GM23338 (cell line): ENCODE measurements at regions not wholly inside any gene's neighbourhood (a gene's known extent, or its start where the extent isn't known, plus 50 kb on each side); places are given as distances from the start of the nearest gene placed in this dataset.

Experiments used
- ATAC-seq: fragments of 200-7000 bp; cut with Tn5 transposase; 3 replicates; pipeline ENCODE4 v1.9.1; 2020
- DNase-seq: peaks from one replicate; pipeline ENCODE4 v3.0.0-alpha.2; 2015; ENCODE audit warnings: low spot score
- H2AFZ ChIP-seq: fragments of 200-600 bp; sonication (generic); 2 replicates; pipeline ENCODE4 v1.8.0; 2016; ENCODE audit warnings: antibody characterized with exemption, mild to moderate bottlenecking, moderate library complexity
- H3F3A ChIP-seq: fragments of 200-600 bp; sonication (generic); replicated peaks from 2 replicates; pipeline ENCODE4 v1.8.0; 2017; ENCODE audit warnings: antibody characterized with exemption, mixed run types, low read depth
- H3K27ac ChIP-seq: fragments of 200-600 bp; sonication (generic); 2 replicates; pipeline ENCODE4 v1.6.1; 2016; ENCODE audit warnings: low read depth
- H3K27me3 ChIP-seq: fragments of 200-600 bp; sonication (generic); 2 replicates; pipeline ENCODE4 v1.8.0; 2016; ENCODE audit warnings: mild to moderate bottlenecking, mixed run types, moderate library complexity; ENCODE audit not compliant: insufficient read depth
- H3K36me3 ChIP-seq: fragments of 200-600 bp; sonication (generic); 2 replicates; pipeline ENCODE4 v1.8.0; 2016; ENCODE audit warnings: mild to moderate bottlenecking; ENCODE audit not compliant: insufficient read depth
- H3K4me1 ChIP-seq: fragments of 200-600 bp; sonication (generic); 2 replicates; pipeline ENCODE4 v1.8.0; 2016; ENCODE audit warnings: mild to moderate bottlenecking, moderate library complexity; ENCODE audit not compliant: insufficient read depth
- H3K4me2 ChIP-seq: fragments of 200-600 bp; sonication (generic); 2 replicates; pipeline ENCODE4 v1.7.1; 2017; ENCODE audit warnings: mixed run types
- H3K4me3 ChIP-seq: fragments of 200-600 bp; sonication (generic); 2 replicates; pipeline ENCODE4 v1.6.1; 2016; ENCODE audit warnings: mixed run types
- H3K79me2 ChIP-seq: fragments of 200-600 bp; sonication (generic); replicated peaks from 2 replicates; pipeline ENCODE4 v1.8.0; 2017; ENCODE audit warnings: mild to moderate bottlenecking; ENCODE audit not compliant: insufficient read depth
- H3K9me2 ChIP-seq: fragments of 200-600 bp; sonication (generic); 2 replicates; pipeline ENCODE4 v1.8.0; 2017; ENCODE audit not compliant: insufficient read depth
- H4K20me1 ChIP-seq: fragments of 200-600 bp; sonication (generic); replicated peaks from 2 replicates; pipeline ENCODE4 v1.8.0; 2017; ENCODE audit warnings: mild to moderate bottlenecking; ENCODE audit not compliant: insufficient read depth
- H3K27ac Mint-ChIP-seq: 2 replicates; pipeline ENCODE4 v1.8.0; 2020; ENCODE audit warnings: inconsistent platforms, mild to moderate bottlenecking, moderate library complexity, mixed read lengths
- H3K27me3 Mint-ChIP-seq: 3 replicates; pipeline ENCODE4 v1.8.0; 2022; ENCODE audit warnings: low read depth, mild to moderate bottlenecking, moderate library complexity, mixed read lengths, inconsistent platforms; ENCODE audit not compliant: insufficient read depth, poor library complexity
- H3K36me3 Mint-ChIP-seq: 3 replicates; pipeline ENCODE4 v1.8.0; 2021; ENCODE audit warnings: low read depth, mild to moderate bottlenecking, inconsistent platforms, moderate library complexity, mixed read lengths
- H3K4me1 Mint-ChIP-seq: 3 replicates; pipeline ENCODE4 v1.8.0; 2020; ENCODE audit warnings: mild to moderate bottlenecking, inconsistent platforms, mixed read lengths
- H3K4me3 Mint-ChIP-seq: 3 replicates; pipeline ENCODE4 v1.8.0; 2021; ENCODE audit warnings: moderate library complexity, mild to moderate bottlenecking, inconsistent platforms, mixed read lengths
- H3K9me3 Mint-ChIP-seq: 3 replicates; pipeline ENCODE4 v1.8.0; 2020; ENCODE audit warnings: moderate library complexity, mild to moderate bottlenecking, inconsistent platforms, mixed read lengths
- CREB1 ChIP-seq: fragments of 250-450 bp; sonication (Bioruptor Pico); IDR thresholded peaks from 2 replicates; pipeline ENCODE4 v1.5.0; 2020; ENCODE audit warnings: low read depth, mild to moderate bottlenecking, moderate library complexity
- CTCF ChIP-seq, 2 experiments: fragments of 200-600 bp in 1 of 2; sonication (generic) in 1 of 2; conservative IDR thresholded peaks; 2 replicates each; pipeline versions ENCODE4 v1.5.1 to v1.6.1; 2016 to 2017; ENCODE audit warnings: antibody characterized with exemption in 2 of 2, low read depth in 2 of 2, mild to moderate bottlenecking in 2 of 2, moderate library complexity in 1 of 2
- ETS1 ChIP-seq: IDR thresholded peaks from 2 replicates; pipeline ENCODE4 v1.6.1; 2016; ENCODE audit warnings: antibody characterized with exemption
- EZH2 ChIP-seq: fragments of 200-600 bp; sonication (generic); IDR thresholded peaks from one replicate; pipeline ENCODE4 v1.8.0; 2017; ENCODE audit warnings: antibody characterized with exemption, mild to moderate bottlenecking, low read depth; ENCODE audit not compliant: unreplicated experiment
- EZH2phosphoT487 ChIP-seq: fragments of 200-600 bp; sonication (generic); IDR thresholded peaks from one replicate; pipeline ENCODE4 v1.8.1; 2018; ENCODE audit warnings: antibody characterized with exemption; ENCODE audit not compliant: unreplicated experiment
- JUNB ChIP-seq: IDR thresholded peaks from one replicate; pipeline ENCODE4 v1.6.1; 2016; ENCODE audit warnings: antibody characterized with exemption; ENCODE audit not compliant: unreplicated experiment
- POLR2AphosphoS5 ChIP-seq: IDR thresholded peaks from 2 replicates; pipeline ENCODE4 v1.6.1; 2016; ENCODE audit warnings: antibody characterized with exemption, low read depth
- STAT1 ChIP-seq: IDR thresholded peaks from one replicate; pipeline ENCODE4 v1.6.1; 2016; ENCODE audit warnings: antibody characterized with exemption; ENCODE audit not compliant: unreplicated experiment
- ZNF114 ChIP-seq: fragments of 250-450 bp; sonication (Bioruptor Pico); IDR thresholded peaks from 2 replicates; pipeline ENCODE4 v1.5.0; 2020; ENCODE audit warnings: mild to moderate bottlenecking, moderate library complexity
- ZNF331 ChIP-seq: fragments of 250-450 bp; sonication (Bioruptor Pico); IDR thresholded peaks from 2 replicates; pipeline ENCODE4 v1.5.0; 2020; ENCODE audit warnings: low read depth, mild to moderate bottlenecking, moderate library complexity
- ZNF462 ChIP-seq: fragments of 250-450 bp; sonication (Bioruptor Pico); IDR thresholded peaks from 2 replicates; pipeline ENCODE4 v1.5.0; 2020; ENCODE audit warnings: mild to moderate bottlenecking, moderate library complexity

- TF ChIP-seq ZNF462: no peak
- TF ChIP-seq EZH2: no peak
- TF ChIP-seq CREB1 (CRISPR knock-in tag): no peak
These were observed 889.4 kb downstream of the KCNA4 start (continued) for GRCh38 chr11:29127461-29127860.

- ATAC-seq: no peak
- Histone ChIP-seq H3K4me1 (no peaks in the 10 kb centered on the region), H3K4me3 (no peak overlapping the region), H3K27ac (no peak overlapping the region), H3K9me2 (no peaks in the 10 kb centered on the region), H3F3A (no peaks in the 10 kb centered on the region), H3K4me2 (no peak overlapping the region), H3K27me3 (no peaks in the 10 kb centered on the region), H2AFZ (no peak overlapping the region), H4K20me1 (no peaks in the 10 kb centered on the region), H3K36me3 (no peaks in the 10 kb centered on the region), H3K79me2 (no peaks in the 10 kb centered on the region)
- Mint-ChIP-seq H3K27me3 (no peaks in the 10 kb centered on the region), H3K27ac (no peak overlapping the region), H3K4me1 (peaks cover 4% of the 10 kb centered on the region; the same call in 1 of the 3 replicates), H3K9me3 (no peaks in the 10 kb centered on the region), H3K4me3 (no peak overlapping the region), H3K36me3 (no peaks in the 10 kb centered on the region)
- no peak for DNase-seq
- TF ChIP-seq POLR2AphosphoS5: no peak
- TF ChIP-seq STAT1: no peak
- TF ChIP-seq EZH2: no peak
- no peak for TF ChIP-seq EZH2phosphoT487
- no peak for TF ChIP-seq ZNF114
- no peak for TF ChIP-seq JUNB
- TF ChIP-seq ETS1: no peak
- no peak for TF ChIP-seq ZNF331 (CRISPR knock-in tag)
- no peak for TF ChIP-seq CTCF (conservative IDR thresholded peaks at IDR 0.05; ENCODE audit: low read depth in 2 of 2)
- no peak for TF ChIP-seq CREB1 (CRISPR knock-in tag)
These were observed 891.2 kb downstream of the KCNA4 start for GRCh38 chr11:29125606-29126005.
